OCI-LY1 (cell line): ENCODE measurements at regions not wholly inside any gene's neighbourhood (a gene's known extent, or its start where the extent isn't known, plus 50 kb on each side); places are given as distances from the start of the nearest gene placed in this dataset.

Experiments
- H2AFZ ChIP-seq: fragments of 200-600 bp; sonication (generic), shearing (Covaris generic); 2 replicates; pipeline ENCODE4 v1.6.0; 2014; ENCODE audit warnings: antibody characterized with exemption, mild to moderate bottlenecking, low read length
- H3F3A ChIP-seq: fragments of 200-600 bp; sonication (generic), shearing (Covaris generic); 2 replicates; pipeline ENCODE4 v1.6.0; 2014; ENCODE audit warnings: mild to moderate bottlenecking, antibody characterized with exemption, low read length, moderate library complexity; ENCODE audit not compliant: insufficient read depth
- H3K27ac ChIP-seq: fragments of 200-600 bp; sonication (generic); 2 replicates; pipeline ENCODE4 v1.5.1; 2014; ENCODE audit warnings: low read length, mixed run types, mild to moderate bottlenecking, low read depth; ENCODE audit not compliant: poor library complexity, severe bottlenecking
- H3K27me3 ChIP-seq: fragments of 200-600 bp; sonication (generic); 2 replicates; pipeline ENCODE4 v1.6.0; 2014; ENCODE audit warnings: antibody characterized with exemption, mild to moderate bottlenecking, low read length, moderate library complexity; ENCODE audit not compliant: insufficient read depth
- H3K36me3 ChIP-seq: fragments of 200-600 bp; sonication (generic); 2 replicates; pipeline ENCODE4 v1.6.1; 2014; ENCODE audit warnings: mild to moderate bottlenecking, antibody characterized with exemption, low read length, moderate library complexity, mixed read lengths; ENCODE audit not compliant: insufficient read depth
- H3K4me1 ChIP-seq: fragments of 200-600 bp; sonication (generic); 2 replicates; pipeline ENCODE4 v1.5.1; 2014; ENCODE audit warnings: mild to moderate bottlenecking, low read length, moderate library complexity; ENCODE audit not compliant: insufficient read depth, severe bottlenecking
- H3K4me2 ChIP-seq: fragments of 200-600 bp; sonication (generic), shearing (Covaris generic); 2 replicates; pipeline ENCODE4 v1.6.1; 2014; ENCODE audit warnings: low read length
- H3K4me3 ChIP-seq: fragments of 200-600 bp; sonication (generic); 2 replicates; pipeline ENCODE4 v1.5.1; 2014; ENCODE audit warnings: low read length, low read depth, mild to moderate bottlenecking, mixed read lengths; ENCODE audit not compliant: poor library complexity, severe bottlenecking
- H3K79me2 ChIP-seq: fragments of 200-600 bp; shearing (Covaris generic); 2 replicates; pipeline ENCODE4 v1.6.1; 2016; ENCODE audit warnings: mixed run types, low read length, mixed read lengths; ENCODE audit not compliant: insufficient read depth
- H3K9ac ChIP-seq: fragments of 200-600 bp; sonication (generic), shearing (Covaris generic); 2 replicates; pipeline ENCODE4 v1.6.1; 2014; ENCODE audit warnings: mild to moderate bottlenecking, low read length, mixed read lengths
- H3K9me2 ChIP-seq: fragments of 200-600 bp; sonication (generic), shearing (Covaris generic); 2 replicates; pipeline ENCODE4 v1.6.1; 2014; ENCODE audit warnings: low read depth, mild to moderate bottlenecking, low read length, mixed read lengths
- H3K9me3 ChIP-seq: fragments of 200-600 bp; shearing (Covaris generic); 2 replicates; pipeline ENCODE4 v1.6.1; 2014; ENCODE audit warnings: low read length, mixed read lengths
- H4K20me1 ChIP-seq: fragments of 200-600 bp; sonication (generic), shearing (Covaris generic); 2 replicates; pipeline ENCODE4 v1.6.0; 2016; ENCODE audit warnings: mild to moderate bottlenecking, low read length; ENCODE audit not compliant: insufficient read depth
- CTCF ChIP-seq: fragments of 200-600 bp; sonication (generic), shearing (Covaris generic); IDR thresholded peaks from 2 replicates; pipeline ENCODE4 v1.5.1; 2017; ENCODE audit warnings: mild to moderate bottlenecking, antibody characterized with exemption, low read length, moderate library complexity, mixed read lengths
- EZH2 ChIP-seq: fragments of 200-600 bp; sonication (generic), shearing (Covaris generic); IDR thresholded peaks from 2 replicates; pipeline ENCODE4 v1.8.0; 2017; ENCODE audit warnings: borderline replicate concordance, mixed run types, mild to moderate bottlenecking, antibody characterized with exemption, low read length, moderate library complexity, mixed read lengths

GRCh38 chr4:15245006-15245530 is 182.8 kb upstream of the C1QTNF7 start:
- H3K9me3 ChIP-seq = no peaks in the 10 kb centered on the region
- no peaks in the 10 kb centered on the region for H3K4me1 ChIP-seq
- H3K9me2 ChIP-seq = no peaks in the 10 kb centered on the region
- H3K27me3 ChIP-seq = no peaks in the 10 kb centered on the region
- no peak overlapping the region for H3K4me3 ChIP-seq
- H3F3A ChIP-seq = no peaks in the 10 kb centered on the region
- H2AFZ ChIP-seq = no peak overlapping the region
- no peaks in the 10 kb centered on the region for H3K79me2 ChIP-seq
- H4K20me1 ChIP-seq = no peaks in the 10 kb centered on the region
- TF ChIP-seq CTCF (no peak), EZH2 (no peak)
- H3K36me3 ChIP-seq = no peaks in the 10 kb centered on the region
- no peak overlapping the region for H3K27ac ChIP-seq
- H3K9ac ChIP-seq = no peak overlapping the region
- H3K4me2 ChIP-seq = no peak overlapping the region

GRCh38 chr4:15250021-15250441 is 177.8 kb upstream of the C1QTNF7 start:
- Histone ChIP-seq H3K36me3 (no peaks in the 10 kb centered on the region), H3F3A (no peaks in the 10 kb centered on the region), H3K27me3 (no peaks in the 10 kb centered on the region), H3K27ac (no peak overlapping the region), H3K9me2 (no peaks in the 10 kb centered on the region), H3K4me2 (no peak overlapping the region), H4K20me1 (no peaks in the 10 kb centered on the region), H3K9ac (no peak overlapping the region), H3K4me1 (no peaks in the 10 kb centered on the region), H3K9me3 (no peaks in the 10 kb centered on the region), H2AFZ (no peak overlapping the region), H3K4me3 (no peak overlapping the region), H3K79me2 (no peaks in the 10 kb centered on the region)
- no peak for TF ChIP-seq EZH2
- TF ChIP-seq CTCF = no peak

- TF ChIP-seq EZH2 = no peak
- TF ChIP-seq CTCF = no peak
Observed at GRCh38 chr4:15253349-15253748, 174.5 kb upstream of the C1QTNF7 start.

More at GRCh38 chr4:15253349-15253748, 174.5 kb upstream of the C1QTNF7 start:
- no peak overlapping the region for H3K27ac ChIP-seq
- no peaks in the 10 kb centered on the region for H3K36me3 ChIP-seq
- H3F3A ChIP-seq = no peaks in the 10 kb centered on the region
- H2AFZ ChIP-seq = no peak overlapping the region
- H3K79me2 ChIP-seq = no peaks in the 10 kb centered on the region
- no peak overlapping the region for H3K4me3 ChIP-seq
- no peak overlapping the region for H3K9ac ChIP-seq
- no peaks in the 10 kb centered on the region for H3K4me1 ChIP-seq
- H3K9me2 ChIP-seq = no peaks in the 10 kb centered on the region
- no peaks in the 10 kb centered on the region for H4K20me1 ChIP-seq
- H3K9me3 ChIP-seq = no peaks in the 10 kb centered on the region
- H3K27me3 ChIP-seq = no peaks in the 10 kb centered on the region
- H3K4me2 ChIP-seq = no peak overlapping the region
